ENCODE measurements at regions not wholly inside any gene's neighbourhood (a gene's known extent, or its start where the extent isn't known, plus 50 kb on each side); places are given as distances from the start of the nearest gene placed in this dataset.
A peak's percentile ranks its signal among the peaks of the same experiment; 100 is the strongest.

DNA sequence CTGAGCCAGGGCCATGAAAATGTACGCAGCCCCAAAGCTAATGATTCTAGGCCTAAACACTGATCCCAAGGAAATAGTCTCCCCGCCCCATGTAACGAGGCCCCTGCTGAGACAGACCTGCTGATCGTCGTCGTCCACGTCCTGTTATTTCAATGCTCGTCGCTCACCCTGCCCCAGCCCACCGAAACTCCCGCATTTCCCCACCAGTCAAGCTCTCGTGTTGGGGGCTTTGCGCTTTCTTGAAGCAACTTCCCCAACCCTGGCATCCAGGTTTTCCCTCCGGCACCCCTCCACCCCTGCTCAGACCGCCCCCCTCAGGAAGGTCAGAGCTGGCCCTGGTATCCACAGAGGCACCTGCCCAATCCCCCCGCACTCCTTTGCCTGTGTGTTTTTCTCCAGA lies 58.8 kb upstream of the LINC01488 start (continued):
- TF ChIP-seq, protein P1, sequence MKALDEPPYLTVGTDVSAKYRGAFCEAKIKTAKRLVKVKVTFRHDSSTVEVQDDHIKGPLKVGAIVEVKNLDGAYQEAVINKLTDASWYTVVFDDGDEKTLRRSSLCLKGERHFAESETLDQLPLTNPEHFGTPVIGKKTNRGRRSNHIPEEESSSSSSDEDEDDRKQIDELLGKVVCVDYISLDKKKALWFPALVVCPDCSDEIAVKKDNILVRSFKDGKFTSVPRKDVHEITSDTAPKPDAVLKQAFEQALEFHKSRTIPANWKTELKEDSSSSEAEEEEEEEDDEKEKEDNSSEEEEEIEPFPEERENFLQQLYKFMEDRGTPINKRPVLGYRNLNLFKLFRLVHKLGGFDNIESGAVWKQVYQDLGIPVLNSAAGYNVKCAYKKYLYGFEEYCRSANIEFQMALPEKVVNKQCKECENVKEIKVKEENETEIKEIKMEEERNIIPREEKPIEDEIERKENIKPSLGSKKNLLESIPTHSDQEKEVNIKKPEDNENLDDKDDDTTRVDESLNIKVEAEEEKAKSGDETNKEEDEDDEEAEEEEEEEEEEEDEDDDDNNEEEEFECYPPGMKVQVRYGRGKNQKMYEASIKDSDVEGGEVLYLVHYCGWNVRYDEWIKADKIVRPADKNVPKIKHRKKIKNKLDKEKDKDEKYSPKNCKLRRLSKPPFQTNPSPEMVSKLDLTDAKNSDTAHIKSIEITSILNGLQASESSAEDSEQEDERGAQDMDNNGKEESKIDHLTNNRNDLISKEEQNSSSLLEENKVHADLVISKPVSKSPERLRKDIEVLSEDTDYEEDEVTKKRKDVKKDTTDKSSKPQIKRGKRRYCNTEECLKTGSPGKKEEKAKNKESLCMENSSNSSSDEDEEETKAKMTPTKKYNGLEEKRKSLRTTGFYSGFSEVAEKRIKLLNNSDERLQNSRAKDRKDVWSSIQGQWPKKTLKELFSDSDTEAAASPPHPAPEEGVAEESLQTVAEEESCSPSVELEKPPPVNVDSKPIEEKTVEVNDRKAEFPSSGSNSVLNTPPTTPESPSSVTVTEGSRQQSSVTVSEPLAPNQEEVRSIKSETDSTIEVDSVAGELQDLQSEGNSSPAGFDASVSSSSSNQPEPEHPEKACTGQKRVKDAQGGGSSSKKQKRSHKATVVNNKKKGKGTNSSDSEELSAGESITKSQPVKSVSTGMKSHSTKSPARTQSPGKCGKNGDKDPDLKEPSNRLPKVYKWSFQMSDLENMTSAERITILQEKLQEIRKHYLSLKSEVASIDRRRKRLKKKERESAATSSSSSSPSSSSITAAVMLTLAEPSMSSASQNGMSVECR (CRISPR knock-in tag; IDR thresholded peaks at IDR 0.05; ENCODE audit: borderline replicate concordance): no peak
- TF ChIP-seq, protein P2, sequence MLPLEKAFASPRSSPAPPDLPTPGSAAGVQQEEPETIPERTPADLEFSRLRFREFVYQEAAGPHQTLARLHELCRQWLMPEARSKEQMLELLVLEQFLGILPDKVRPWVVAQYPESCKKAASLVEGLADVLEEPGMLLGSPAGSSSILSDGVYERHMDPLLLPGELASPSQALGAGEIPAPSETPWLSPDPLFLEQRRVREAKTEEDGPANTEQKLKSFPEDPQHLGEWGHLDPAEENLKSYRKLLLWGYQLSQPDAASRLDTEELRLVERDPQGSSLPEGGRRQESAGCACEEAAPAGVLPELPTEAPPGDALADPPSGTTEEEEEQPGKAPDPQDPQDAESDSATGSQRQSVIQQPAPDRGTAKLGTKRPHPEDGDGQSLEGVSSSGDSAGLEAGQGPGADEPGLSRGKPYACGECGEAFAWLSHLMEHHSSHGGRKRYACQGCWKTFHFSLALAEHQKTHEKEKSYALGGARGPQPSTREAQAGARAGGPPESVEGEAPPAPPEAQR (CRISPR knock-in tag; IDR thresholded peaks at IDR 0.05): no peak
- TF ChIP-seq, protein P3, sequence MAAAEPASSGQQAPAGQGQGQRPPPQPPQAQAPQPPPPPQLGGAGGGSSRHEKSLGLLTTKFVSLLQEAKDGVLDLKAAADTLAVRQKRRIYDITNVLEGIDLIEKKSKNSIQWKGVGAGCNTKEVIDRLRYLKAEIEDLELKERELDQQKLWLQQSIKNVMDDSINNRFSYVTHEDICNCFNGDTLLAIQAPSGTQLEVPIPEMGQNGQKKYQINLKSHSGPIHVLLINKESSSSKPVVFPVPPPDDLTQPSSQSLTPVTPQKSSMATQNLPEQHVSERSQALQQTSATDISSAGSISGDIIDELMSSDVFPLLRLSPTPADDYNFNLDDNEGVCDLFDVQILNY (CRISPR knock-in tag; IDR thresholded peaks at IDR 0.05): no peak
- TF ChIP-seq, protein P4, sequence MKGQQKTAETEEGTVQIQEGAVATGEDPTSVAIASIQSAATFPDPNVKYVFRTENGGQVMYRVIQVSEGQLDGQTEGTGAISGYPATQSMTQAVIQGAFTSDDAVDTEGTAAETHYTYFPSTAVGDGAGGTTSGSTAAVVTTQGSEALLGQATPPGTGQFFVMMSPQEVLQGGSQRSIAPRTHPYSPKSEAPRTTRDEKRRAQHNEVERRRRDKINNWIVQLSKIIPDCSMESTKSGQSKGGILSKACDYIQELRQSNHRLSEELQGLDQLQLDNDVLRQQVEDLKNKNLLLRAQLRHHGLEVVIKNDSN (CRISPR knock-in tag; IDR thresholded peaks at IDR 0.05): no peak
- TF ChIP-seq, protein P5, sequence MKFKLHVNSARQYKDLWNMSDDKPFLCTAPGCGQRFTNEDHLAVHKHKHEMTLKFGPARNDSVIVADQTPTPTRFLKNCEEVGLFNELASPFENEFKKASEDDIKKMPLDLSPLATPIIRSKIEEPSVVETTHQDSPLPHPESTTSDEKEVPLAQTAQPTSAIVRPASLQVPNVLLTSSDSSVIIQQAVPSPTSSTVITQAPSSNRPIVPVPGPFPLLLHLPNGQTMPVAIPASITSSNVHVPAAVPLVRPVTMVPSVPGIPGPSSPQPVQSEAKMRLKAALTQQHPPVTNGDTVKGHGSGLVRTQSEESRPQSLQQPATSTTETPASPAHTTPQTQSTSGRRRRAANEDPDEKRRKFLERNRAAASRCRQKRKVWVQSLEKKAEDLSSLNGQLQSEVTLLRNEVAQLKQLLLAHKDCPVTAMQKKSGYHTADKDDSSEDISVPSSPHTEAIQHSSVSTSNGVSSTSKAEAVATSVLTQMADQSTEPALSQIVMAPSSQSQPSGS (CRISPR knock-in tag; IDR thresholded peaks at IDR 0.05; ENCODE audit: borderline replicate concordance, low read depth): no peak
- no peak for TF ChIP-seq ZNF416 (CRISPR knock-in tag; IDR thresholded peaks at IDR 0.05)
- TF ChIP-seq RORB (CRISPR knock-in tag; IDR thresholded peaks at IDR 0.05): no peak

DNA sequence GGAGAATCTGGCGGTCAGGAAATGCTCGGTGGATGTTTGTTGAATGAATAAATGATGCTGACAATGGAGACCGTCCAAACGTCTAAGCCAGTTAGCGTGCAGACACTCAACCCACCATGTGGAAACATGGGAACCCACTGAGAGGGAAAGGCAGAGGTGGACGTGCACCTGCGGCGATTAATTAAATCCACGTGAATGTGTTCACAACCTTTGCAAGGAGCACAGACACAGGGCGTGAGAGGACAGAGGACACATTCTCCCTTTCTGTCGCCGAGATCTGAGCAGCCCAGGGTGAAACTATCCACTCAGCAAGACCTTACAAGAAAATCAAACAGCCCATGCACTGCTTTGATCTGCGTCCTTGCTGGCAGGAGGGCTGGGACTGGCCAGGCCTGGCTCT lies 58.3 kb upstream of the LINC01488 start:
- DNase-seq (ENCODE audit: low spot score) (no peak), ATAC-seq (no peak)
- Mint-ChIP-seq H3K4me1 (peaks cover 17% of the 10 kb centered on the region), H3K36me3 (peaks cover 12% of the 10 kb centered on the region), H3K27me3 (ENCODE audit: low read depth) (peaks cover 7% of the 10 kb centered on the region), H3K27ac (peak overlapping the region; percentile 52; the same call in 1 of the 2 replicates), H3K4me3 (no peak overlapping the region), H3K9me3 (peaks cover 13% of the 10 kb centered on the region)
- ChIA-PET POLR2A (no interaction called here), CTCF (no interaction called here)
- TF ChIP-seq ZBTB21 (CRISPR knock-in tag; IDR thresholded peaks at IDR 0.05; ENCODE audit: borderline replicate concordance) (no peak), SOX15 (CRISPR knock-in tag; IDR thresholded peaks at IDR 0.05) (no peak), ZNF671 (CRISPR knock-in tag; IDR thresholded peaks at IDR 0.05) (no peak)
- TF ChIP-seq, protein P6, sequence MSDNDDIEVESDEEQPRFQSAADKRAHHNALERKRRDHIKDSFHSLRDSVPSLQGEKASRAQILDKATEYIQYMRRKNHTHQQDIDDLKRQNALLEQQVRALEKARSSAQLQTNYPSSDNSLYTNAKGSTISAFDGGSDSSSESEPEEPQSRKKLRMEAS (CRISPR knock-in tag; IDR thresholded peaks at IDR 0.05): no peak

DNA sequence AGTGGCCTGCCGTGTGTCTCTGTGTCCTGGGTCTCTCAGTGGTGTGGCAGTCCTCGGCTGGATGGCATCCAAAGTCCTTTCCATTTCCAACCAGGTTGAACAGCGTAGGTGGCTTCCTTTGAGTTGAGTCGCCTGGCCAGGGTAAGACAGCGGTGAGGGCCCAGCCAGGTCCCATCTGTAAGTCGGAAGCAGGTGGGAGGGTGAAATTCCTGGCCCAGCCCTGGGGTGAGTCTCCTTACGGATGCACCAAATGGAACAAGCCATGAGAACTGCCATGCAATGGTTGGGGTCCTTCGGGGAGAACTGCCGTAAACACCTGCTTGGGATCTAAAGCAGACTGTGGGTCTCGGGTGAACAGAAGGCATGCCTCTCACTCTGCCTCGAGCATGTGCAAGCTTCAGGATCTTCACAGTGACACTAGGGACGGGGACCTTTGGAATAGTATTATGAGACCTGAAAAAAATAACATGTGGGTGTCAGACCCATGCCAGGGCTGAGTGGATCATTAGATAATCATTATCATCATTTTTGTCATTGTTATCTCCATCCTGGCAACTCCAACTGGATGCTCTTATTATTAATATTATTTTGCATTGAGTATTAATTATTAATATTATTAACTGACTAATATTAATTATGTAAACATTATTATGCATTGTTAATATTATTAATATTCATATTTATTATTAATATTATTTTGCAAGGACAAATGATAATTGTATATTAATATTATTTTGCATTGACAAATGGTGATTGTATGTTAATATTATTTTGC lies 57.7 kb upstream of the LINC01488 start:
- no peak overlapping the region for H3K27ac Mint-ChIP-seq
- H3K4me3 Mint-ChIP-seq: no peak overlapping the region
- no peak for ATAC-seq
- POLR2A ChIA-PET: no interaction called here
- TF ChIP-seq, protein P2 (CRISPR knock-in tag; IDR thresholded peaks at IDR 0.05): no peak
- no peak for TF ChIP-seq SP1 (CRISPR knock-in tag; conservative IDR thresholded peaks at IDR 0.05)
- no peak for TF ChIP-seq EMX1 (CRISPR knock-in tag; IDR thresholded peaks at IDR 0.05)
- peak; percentile 97 for TF ChIP-seq HMGA2 (CRISPR knock-in tag; IDR thresholded peaks at IDR 0.05)
- peaks cover 17% of the 10 kb centered on the region for H3K4me1 Mint-ChIP-seq
- H3K27me3 Mint-ChIP-seq (ENCODE audit: low read depth): peaks cover 7% of the 10 kb centered on the region
- CTCF ChIA-PET: no interaction called here
- peaks cover 13% of the 10 kb centered on the region for H3K9me3 Mint-ChIP-seq
- peaks cover 12% of the 10 kb centered on the region for H3K36me3 Mint-ChIP-seq
- DNase-seq (ENCODE audit: low spot score): no peak
